OCI-LY1 (cell line): ENCODE measurements at regions not wholly inside any gene's neighbourhood (a gene's known extent, or its start where the extent isn't known, plus 50 kb on each side); places are given as distances from the start of the nearest gene placed in this dataset.

Experiments
- EZH2 ChIP-seq: fragments of 200-600 bp; sonication (generic), shearing (Covaris generic); IDR thresholded peaks from 2 replicates; pipeline ENCODE4 v1.8.0; 2017; ENCODE audit warnings: borderline replicate concordance, mixed run types, mild to moderate bottlenecking, antibody characterized with exemption, low read length, moderate library complexity, mixed read lengths
- TF ChIP-seq, protein P1 (sequence below): fragments of 200-600 bp; sonication (generic), shearing (Covaris generic); IDR thresholded peaks from 2 replicates; pipeline ENCODE4 v1.5.1; 2017; ENCODE audit warnings: mild to moderate bottlenecking, antibody characterized with exemption, low read length, moderate library complexity, mixed read lengths

DNA sequence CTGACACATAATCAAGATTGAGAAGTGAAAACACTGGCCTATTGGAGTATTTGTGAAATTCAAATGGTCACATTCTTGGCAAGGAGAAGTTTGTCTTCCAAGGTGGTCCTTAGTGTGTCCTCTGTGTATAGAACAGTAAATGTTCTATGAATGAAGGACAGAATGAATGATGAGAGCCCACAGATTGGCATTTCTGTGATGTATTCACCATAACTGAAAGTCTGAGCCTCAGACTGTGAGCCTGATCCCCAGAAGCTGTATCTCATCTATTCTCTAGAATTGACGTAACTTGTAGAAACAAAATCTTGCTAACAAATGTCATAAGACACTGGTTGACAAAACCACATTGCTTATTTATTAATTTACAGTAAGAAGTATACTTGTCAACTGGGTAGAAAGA is 111.5 kb upstream of the ETV3 start:
- TF ChIP-seq, protein P1, sequence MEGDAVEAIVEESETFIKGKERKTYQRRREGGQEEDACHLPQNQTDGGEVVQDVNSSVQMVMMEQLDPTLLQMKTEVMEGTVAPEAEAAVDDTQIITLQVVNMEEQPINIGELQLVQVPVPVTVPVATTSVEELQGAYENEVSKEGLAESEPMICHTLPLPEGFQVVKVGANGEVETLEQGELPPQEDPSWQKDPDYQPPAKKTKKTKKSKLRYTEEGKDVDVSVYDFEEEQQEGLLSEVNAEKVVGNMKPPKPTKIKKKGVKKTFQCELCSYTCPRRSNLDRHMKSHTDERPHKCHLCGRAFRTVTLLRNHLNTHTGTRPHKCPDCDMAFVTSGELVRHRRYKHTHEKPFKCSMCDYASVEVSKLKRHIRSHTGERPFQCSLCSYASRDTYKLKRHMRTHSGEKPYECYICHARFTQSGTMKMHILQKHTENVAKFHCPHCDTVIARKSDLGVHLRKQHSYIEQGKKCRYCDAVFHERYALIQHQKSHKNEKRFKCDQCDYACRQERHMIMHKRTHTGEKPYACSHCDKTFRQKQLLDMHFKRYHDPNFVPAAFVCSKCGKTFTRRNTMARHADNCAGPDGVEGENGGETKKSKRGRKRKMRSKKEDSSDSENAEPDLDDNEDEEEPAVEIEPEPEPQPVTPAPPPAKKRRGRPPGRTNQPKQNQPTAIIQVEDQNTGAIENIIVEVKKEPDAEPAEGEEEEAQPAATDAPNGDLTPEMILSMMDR = no peak
- TF ChIP-seq EZH2 = no peak
